Natural killer cell treated with Interleukin-12 subunit alpha and Interleukin-12 subunit beta and Interleukin-15 and Interleukin-18, amount 100 ng/mL, for 72 hours (primary cell): ENCODE measurements at regions not wholly inside any gene's neighbourhood (a gene's known extent, or its start where the extent isn't known, plus 50 kb on each side); places are given as distances from the start of the nearest gene placed in this dataset.
A peak's percentile ranks its signal among the peaks of the same experiment; 100 is the strongest.

Experiments
- ATAC-seq, 2 donors: fragments of 150-1000 bp; cut with Tn5 transposase in 1 of 2; sonication (Bioruptor Pico), chemical (Tn5 transposase) in 1 of 2; 2 replicates each; pipeline ENCODE4 v1.10.0; 2021
- DNase-seq: peaks from one replicate; pipeline ENCODE4 v3.0.0; 2022; ENCODE audit warnings: low spot score
- H3K27ac Mint-ChIP-seq, 2 donors: 1 replicate in 1 of 2; 2 replicates in 1 of 2; pipeline ENCODE4 v1.8.0; 2022; ENCODE audit warnings: mixed read lengths in 2 of 2, mild to moderate bottlenecking in 1 of 2, moderate library complexity in 1 of 2
- H3K27me3 Mint-ChIP-seq, 2 donors: 1 replicate in 1 of 2; 2 replicates in 1 of 2; pipeline ENCODE4 v1.8.0; 2022; ENCODE audit warnings: mixed read lengths in 2 of 2
- H3K36me3 Mint-ChIP-seq: one replicate; pipeline ENCODE4 v1.8.0; 2022; ENCODE audit warnings: mixed read lengths
- H3K4me1 Mint-ChIP-seq, 2 donors: 1 replicate in 1 of 2; 2 replicates in 1 of 2; pipeline ENCODE4 v1.8.0; 2022; ENCODE audit warnings: low read depth in 2 of 2, mixed read lengths in 2 of 2, mild to moderate bottlenecking in 1 of 2
- H3K4me3 Mint-ChIP-seq: one replicate; pipeline ENCODE4 v1.8.0; 2022; ENCODE audit warnings: mixed read lengths
- H3K9me3 Mint-ChIP-seq: 2 replicates; pipeline ENCODE4 v1.8.0; 2022; ENCODE audit warnings: mixed read lengths

DNA sequence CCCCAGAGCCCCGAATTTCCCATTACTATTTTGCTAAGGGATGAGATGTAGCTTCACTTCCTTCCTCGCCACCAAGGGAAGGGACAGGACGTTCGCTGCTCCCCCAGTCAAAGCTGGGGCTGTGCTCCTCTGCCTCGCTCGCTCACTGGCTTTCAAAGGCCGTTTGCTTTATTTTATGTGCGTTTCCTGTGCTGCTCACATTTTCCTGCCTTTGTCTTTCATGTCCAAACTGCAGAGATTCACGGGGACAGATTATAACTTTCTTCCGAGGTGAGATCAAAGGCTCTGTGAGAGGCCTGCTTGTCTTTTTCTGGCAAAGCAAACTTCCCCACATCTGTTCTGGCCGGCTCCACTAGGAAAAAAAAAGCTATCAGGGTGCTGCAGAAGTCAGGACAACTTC lies 76.0 kb upstream of the FZD10 start:
- Mint-ChIP-seq H3K27ac (no peak overlapping the region), H3K4me3 (no peak overlapping the region), H3K9me3 (peaks cover 5% of the 10 kb centered on the region), H3K27me3 (peaks cover 12 to 13% of the 10 kb centered on the region in 2 donors), H3K36me3 (no peaks in the 10 kb centered on the region), H3K4me1 (no peaks in the 10 kb centered on the region)
- ATAC-seq (no peak), DNase-seq (no peak)

- H3K27ac Mint-ChIP-seq: no peak overlapping the region
- ATAC-seq (no peak), DNase-seq (no peak)
- peaks cover 9% of the 10 kb centered on the region for H3K9me3 Mint-ChIP-seq
- H3K4me1 Mint-ChIP-seq: no peaks in the 10 kb centered on the region
- no peak overlapping the region for H3K4me3 Mint-ChIP-seq
- no peaks in the 10 kb centered on the region for H3K36me3 Mint-ChIP-seq
- peaks cover 12 to 13% of the 10 kb centered on the region in 2 donors for H3K27me3 Mint-ChIP-seq
Measured at GRCh38 chr12:130086797-130087196, 75.5 kb upstream of the FZD10 start.

GRCh38 chr12:130087222-130087621 lies 75.0 kb upstream of the FZD10 start:
- no peak overlapping the region for H3K27ac Mint-ChIP-seq
- H3K4me1 Mint-ChIP-seq: no peaks in the 10 kb centered on the region
- no peaks in the 10 kb centered on the region for H3K36me3 Mint-ChIP-seq
- peaks cover 11% of the 10 kb centered on the region for H3K9me3 Mint-ChIP-seq
- H3K27me3 Mint-ChIP-seq: peaks cover 12 to 13% of the 10 kb centered on the region in 2 donors
- no peak for DNase-seq
- no peak for ATAC-seq
- H3K4me3 Mint-ChIP-seq: no peak overlapping the region

DNA sequence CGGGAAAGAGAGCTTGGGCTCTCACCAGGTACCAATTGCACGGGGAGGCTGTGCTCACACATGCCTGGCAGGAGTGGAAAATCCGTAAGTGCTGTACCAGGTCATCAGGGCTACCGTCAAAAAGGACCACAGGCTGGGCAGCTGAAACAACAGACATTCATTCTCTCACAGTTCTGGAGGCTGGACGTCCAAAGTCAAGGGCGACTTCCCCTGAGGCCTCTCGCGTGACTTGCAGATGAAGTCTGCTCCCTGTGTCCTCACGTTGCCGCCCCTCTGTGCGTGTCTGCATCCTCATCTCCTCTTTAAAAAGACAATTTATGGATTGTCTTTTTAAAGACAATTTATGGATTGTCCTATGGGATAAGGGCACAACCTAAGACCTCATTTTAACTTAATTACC lies 73.8 kb upstream of the FZD10 start:
- no peak for ATAC-seq
- Mint-ChIP-seq H3K27ac (no peak overlapping the region), H3K9me3 (peaks cover 11% of the 10 kb centered on the region), H3K36me3 (no peaks in the 10 kb centered on the region), H3K4me3 (no peak overlapping the region), H3K27me3 (peaks cover 6 to 7% of the 10 kb centered on the region in 2 donors), H3K4me1 (no peaks in the 10 kb centered on the region)
- DNase-seq: no peak

DNA sequence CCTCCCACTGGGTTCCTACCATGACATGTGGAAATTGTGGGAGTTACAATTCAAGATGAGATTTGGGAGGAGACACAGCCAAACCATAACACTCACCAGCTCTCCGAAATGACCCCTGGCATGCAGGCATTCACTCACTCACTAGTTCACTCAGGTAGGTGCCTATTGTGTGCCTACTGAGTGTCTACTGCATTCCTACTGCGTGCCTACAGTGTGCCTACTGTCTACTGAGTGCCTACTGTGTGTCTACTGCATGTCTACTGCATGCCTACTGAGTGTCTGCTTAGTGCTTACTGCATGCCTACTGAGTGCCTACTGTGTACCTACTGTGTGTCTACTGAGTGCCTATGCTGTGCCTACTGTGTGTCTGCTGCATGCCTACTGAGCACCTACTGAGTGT lies 71.7 kb upstream of the FZD10 start:
- H3K27me3 Mint-ChIP-seq: peaks cover 6 to 7% of the 10 kb centered on the region in 2 donors
- H3K4me1 Mint-ChIP-seq: no peaks in the 10 kb centered on the region
- no peak overlapping the region for H3K4me3 Mint-ChIP-seq
- no peak overlapping the region for H3K27ac Mint-ChIP-seq
- H3K36me3 Mint-ChIP-seq: no peaks in the 10 kb centered on the region
- H3K9me3 Mint-ChIP-seq: peaks cover 11% of the 10 kb centered on the region
- no peak for DNase-seq
- ATAC-seq: no peak

- no peak for DNase-seq
Measured at GRCh38 chr12:130093380-130093779, 68.9 kb upstream of the FZD10 start.

GRCh38 chr12:130097342-130097741 lies 64.9 kb upstream of the FZD10 start:
- no peaks in the 10 kb centered on the region for H3K4me1 Mint-ChIP-seq
- ATAC-seq (no peak), DNase-seq (no peak)
- H3K36me3 Mint-ChIP-seq: no peaks in the 10 kb centered on the region
- no peaks in the 10 kb centered on the region for H3K9me3 Mint-ChIP-seq
- H3K4me3 Mint-ChIP-seq: no peak overlapping the region
- H3K27ac Mint-ChIP-seq: no peak overlapping the region
- peaks cover 0 to 8% of the 10 kb centered on the region in 2 donors for H3K27me3 Mint-ChIP-seq

More at GRCh38 chr12:130093380-130093779, 68.9 kb upstream of the FZD10 start:
- Mint-ChIP-seq H3K27ac (no peak overlapping the region), H3K9me3 (peaks cover 11% of the 10 kb centered on the region), H3K4me3 (no peak overlapping the region), H3K36me3 (no peaks in the 10 kb centered on the region), H3K27me3 (peaks cover 0 to 2% of the 10 kb centered on the region in 2 donors), H3K4me1 (no peaks in the 10 kb centered on the region)
- ATAC-seq: no peak

DNA sequence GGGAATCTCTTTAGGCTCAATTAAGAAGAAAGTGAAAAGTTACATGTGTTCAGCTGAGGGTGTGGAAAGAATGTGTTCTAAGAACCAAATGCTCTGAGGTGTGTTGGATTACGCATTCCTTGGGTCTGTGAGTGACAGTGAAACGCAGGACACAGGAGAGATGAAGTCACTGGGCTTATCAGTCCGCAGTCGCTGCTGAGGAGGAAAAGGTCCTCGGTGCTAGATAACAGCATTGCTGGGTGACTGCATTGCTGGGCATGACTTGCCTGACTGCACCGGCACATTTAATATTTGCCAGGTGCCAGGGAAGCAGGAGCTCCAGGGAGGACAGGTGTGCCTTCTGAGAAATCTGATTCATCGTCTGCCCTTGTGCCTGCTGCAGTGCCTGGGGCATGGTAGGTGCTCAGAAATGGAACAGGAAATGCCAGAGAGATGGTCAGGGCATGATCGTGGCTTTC lies 64.4 kb upstream of the FZD10 start:
- no peaks in the 10 kb centered on the region for H3K9me3 Mint-ChIP-seq
- H3K4me1 Mint-ChIP-seq: no peaks in the 10 kb centered on the region
- no peaks in the 10 kb centered on the region for H3K36me3 Mint-ChIP-seq
- no peak overlapping the region for H3K4me3 Mint-ChIP-seq
- peaks cover 0 to 8% of the 10 kb centered on the region in 2 donors for H3K27me3 Mint-ChIP-seq
- ATAC-seq (peak in 1 of 2 donors; percentile 26), DNase-seq (no peak)
- no peak overlapping the region for H3K27ac Mint-ChIP-seq

DNA sequence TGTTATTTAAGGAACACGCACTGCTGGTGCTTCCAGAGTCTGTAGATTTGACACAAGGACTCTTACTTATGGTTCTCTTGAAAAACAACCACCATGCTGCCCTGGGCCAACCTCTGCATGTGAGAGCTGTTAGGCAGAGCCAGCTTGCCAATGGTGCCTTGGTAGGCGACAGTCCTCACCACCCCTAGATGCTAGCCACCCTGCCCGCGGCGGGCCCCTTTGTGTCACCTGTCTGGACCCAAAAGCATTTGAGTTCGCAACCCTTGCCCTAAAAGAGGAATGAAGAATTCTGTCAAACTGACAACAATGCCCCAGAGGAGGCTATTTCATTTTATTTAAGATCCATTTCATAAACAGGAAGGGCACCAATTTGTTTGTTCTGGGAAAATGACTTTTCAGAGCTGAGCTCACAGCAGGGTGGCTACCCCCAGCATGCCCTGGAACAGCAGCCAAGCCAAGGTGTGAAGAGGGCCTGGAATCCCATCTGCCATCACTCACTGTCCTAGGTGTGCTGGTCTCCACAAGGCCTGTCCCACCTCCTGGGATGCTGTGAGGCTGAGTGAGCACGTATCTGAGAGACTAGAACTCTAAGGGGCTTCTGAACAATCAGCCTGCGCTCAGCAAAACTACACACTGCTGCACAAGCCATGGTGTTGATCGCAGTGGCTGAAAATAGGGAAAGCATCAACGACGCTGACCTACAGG lies 63.8 kb upstream of the FZD10 start:
- peaks cover 0 to 11% of the 10 kb centered on the region in 2 donors for H3K27me3 Mint-ChIP-seq
- no peaks in the 10 kb centered on the region for H3K36me3 Mint-ChIP-seq
- H3K27ac Mint-ChIP-seq: no peak overlapping the region
- ATAC-seq (no peak), DNase-seq (no peak)
- no peaks in the 10 kb centered on the region for H3K9me3 Mint-ChIP-seq
- H3K4me1 Mint-ChIP-seq: no peaks in the 10 kb centered on the region
- H3K4me3 Mint-ChIP-seq: no peak overlapping the region

DNA sequence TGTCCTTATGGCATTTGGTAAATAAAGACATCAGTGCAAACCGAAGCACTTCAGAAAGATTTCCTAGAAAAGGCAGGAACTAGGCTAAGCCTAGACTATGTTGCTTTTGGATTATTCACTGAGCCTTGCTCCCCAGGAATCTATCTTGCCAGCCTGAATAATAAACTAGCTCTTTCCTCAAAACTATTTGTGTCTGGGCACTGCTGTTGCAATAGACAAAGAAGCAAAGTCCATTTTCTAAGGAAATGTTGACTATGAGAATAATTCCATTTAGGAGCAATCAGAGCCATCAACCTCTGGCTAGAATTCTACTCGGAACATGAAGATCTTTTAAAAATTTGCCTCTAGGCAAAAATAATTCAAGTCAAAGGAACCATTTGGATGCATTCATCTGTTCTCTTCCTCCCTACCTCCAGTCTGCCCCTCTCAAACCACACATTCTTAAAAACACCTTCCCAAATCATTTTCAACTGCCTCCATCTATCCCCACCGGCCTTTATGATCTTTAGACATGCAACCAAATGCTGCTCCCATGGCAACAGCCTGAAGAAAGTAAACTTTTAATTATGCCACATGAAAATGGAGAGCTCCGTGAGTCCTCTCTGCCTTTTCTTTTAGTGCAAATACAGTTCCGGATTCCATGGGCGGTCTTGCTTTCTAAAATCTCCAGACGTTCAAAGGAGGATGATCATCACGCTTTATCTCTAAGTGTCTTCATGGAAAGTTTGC lies 61.5 kb upstream of the FZD10 start:
- no peak for ATAC-seq
- no peak overlapping the region for H3K27ac Mint-ChIP-seq
- H3K27me3 Mint-ChIP-seq: peaks cover 9 to 15% of the 10 kb centered on the region in 2 donors
- H3K4me1 Mint-ChIP-seq: no peaks in the 10 kb centered on the region
- no peaks in the 10 kb centered on the region for H3K9me3 Mint-ChIP-seq
- no peak for DNase-seq
- H3K4me3 Mint-ChIP-seq: no peak overlapping the region
- H3K36me3 Mint-ChIP-seq: no peaks in the 10 kb centered on the region

- Mint-ChIP-seq H3K9me3 (no peaks in the 10 kb centered on the region), H3K4me1 (no peaks in the 10 kb centered on the region), H3K36me3 (no peaks in the 10 kb centered on the region), H3K4me3 (no peak overlapping the region), H3K27ac (no peak overlapping the region), H3K27me3 (peaks cover 9 to 15% of the 10 kb centered on the region in 2 donors)
- DNase-seq (no peak), ATAC-seq (no peak)
Measured at GRCh38 chr12:130101370-130101769, 60.9 kb upstream of the FZD10 start.

DNA sequence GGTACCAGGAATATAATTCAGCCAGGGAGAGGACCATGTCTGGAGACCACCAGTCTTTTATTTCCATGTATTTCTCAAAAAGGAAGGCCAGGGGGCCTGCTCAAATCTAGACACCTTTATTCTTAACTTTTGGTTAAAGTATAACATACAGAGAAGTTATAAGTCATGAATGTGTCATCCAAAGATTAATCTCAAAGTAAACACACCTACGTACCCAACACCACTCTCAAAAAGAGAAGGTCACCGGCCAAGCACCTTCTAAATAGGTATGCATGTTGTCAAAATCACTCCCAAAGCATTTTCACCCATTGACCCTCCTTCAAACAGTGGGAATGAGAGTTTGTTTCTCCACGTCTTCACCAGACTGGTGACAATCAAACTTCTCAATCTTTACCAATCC lies 60.0 kb upstream of the FZD10 start:
- Mint-ChIP-seq H3K4me1 (no peaks in the 10 kb centered on the region), H3K9me3 (no peaks in the 10 kb centered on the region), H3K27me3 (peaks cover 9 to 15% of the 10 kb centered on the region in 2 donors), H3K4me3 (no peak overlapping the region), H3K36me3 (no peaks in the 10 kb centered on the region), H3K27ac (no peak overlapping the region)
- DNase-seq (no peak), ATAC-seq (no peak)

GRCh38 chr12:130104571-130105106 lies 57.6 kb upstream of the FZD10 start:
- ATAC-seq (no peak), DNase-seq (no peak)
- Mint-ChIP-seq H3K4me1 (no peaks in the 10 kb centered on the region), H3K27me3 (peaks cover 13 to 17% of the 10 kb centered on the region in 2 donors), H3K36me3 (no peaks in the 10 kb centered on the region), H3K9me3 (no peaks in the 10 kb centered on the region), H3K4me3 (no peak overlapping the region), H3K27ac (no peak overlapping the region)
